Loucy (cell line): ENCODE measurements at regions not wholly inside any gene's neighbourhood (a gene's known extent, or its start where the extent isn't known, plus 50 kb on each side); places are given as distances from the start of the nearest gene placed in this dataset.

Experiments used
- CTCF ChIP-seq: fragments of 200-600 bp; sonication (generic); conservative IDR thresholded peaks from 2 replicates; pipeline ENCODE4 v1.5.1; 2014; ENCODE audit warnings: mild to moderate bottlenecking, antibody characterized with exemption, low read length
- EZH2phosphoT487 ChIP-seq: fragments of 200-600 bp; IDR thresholded peaks from 2 replicates; pipeline ENCODE4 v1.6.1; 2018; ENCODE audit warnings: antibody characterized with exemption, mild to moderate bottlenecking, moderate library complexity, borderline replicate concordance

DNA sequence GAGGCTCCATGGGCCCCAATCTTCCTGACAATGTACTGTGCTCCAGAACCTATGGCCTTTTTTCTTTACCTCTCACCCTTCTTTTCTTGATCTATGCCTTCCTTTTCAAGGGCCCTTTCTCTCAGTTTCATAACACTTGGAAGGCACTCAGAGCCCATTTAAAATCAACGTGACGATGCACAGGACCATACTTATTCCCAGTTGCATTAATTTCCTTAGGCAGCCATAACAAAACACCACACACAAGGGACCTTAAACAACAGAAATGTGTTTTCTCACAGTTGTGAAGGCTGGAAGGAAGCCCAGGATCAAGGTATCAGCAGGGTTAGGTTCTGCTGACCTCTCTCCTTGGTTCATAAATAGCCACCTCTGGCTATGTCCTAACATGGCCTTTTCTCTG is 414.0 kb upstream of the TNP1 start:
- TF ChIP-seq EZH2phosphoT487 (no peak), CTCF (no peak)
